Chondrocyte (in vitro differentiated cells): ENCODE measurements at regions not wholly inside any gene's neighbourhood (a gene's known extent, or its start where the extent isn't known, plus 50 kb on each side); places are given as distances from the start of the nearest gene placed in this dataset.

ENCODE experiments used
- DNase-seq: peaks from one replicate; pipeline ENCODE4 v3.0.0; 2021; ENCODE audit warnings: mixed read lengths, low spot score
- H3K27ac Mint-ChIP-seq: one replicate; pipeline ENCODE4 v1.8.0; 2021; ENCODE audit warnings: mild to moderate bottlenecking, moderate library complexity, mixed read lengths; ENCODE audit not compliant: unreplicated experiment
- H3K27me3 Mint-ChIP-seq: 2 replicates; pipeline ENCODE4 v1.8.0; 2021; ENCODE audit warnings: low read depth, mixed read lengths
- H3K36me3 Mint-ChIP-seq: 2 replicates; pipeline ENCODE4 v1.8.0; 2021; ENCODE audit warnings: low read depth, mixed read lengths
- H3K4me1 Mint-ChIP-seq: 2 replicates; pipeline ENCODE4 v1.8.0; 2021; ENCODE audit warnings: low read depth, mild to moderate bottlenecking, mixed read lengths
- H3K4me3 Mint-ChIP-seq: one replicate; pipeline ENCODE4 v1.8.0; 2021; ENCODE audit warnings: mild to moderate bottlenecking, moderate library complexity, mixed read lengths; ENCODE audit not compliant: unreplicated experiment
- H3K9me3 Mint-ChIP-seq: 2 replicates; pipeline ENCODE4 v1.8.0; 2021; ENCODE audit warnings: low read depth, mixed read lengths
- TF ChIP-seq, protein P1 (sequence below): fragments of 200-600 bp; sonication (generic); IDR thresholded peaks from 2 replicates; pipeline ENCODE4 v1.5.0; 2021; ENCODE audit warnings: antibody characterized with exemption, mild to moderate bottlenecking, moderate library complexity

DNA sequence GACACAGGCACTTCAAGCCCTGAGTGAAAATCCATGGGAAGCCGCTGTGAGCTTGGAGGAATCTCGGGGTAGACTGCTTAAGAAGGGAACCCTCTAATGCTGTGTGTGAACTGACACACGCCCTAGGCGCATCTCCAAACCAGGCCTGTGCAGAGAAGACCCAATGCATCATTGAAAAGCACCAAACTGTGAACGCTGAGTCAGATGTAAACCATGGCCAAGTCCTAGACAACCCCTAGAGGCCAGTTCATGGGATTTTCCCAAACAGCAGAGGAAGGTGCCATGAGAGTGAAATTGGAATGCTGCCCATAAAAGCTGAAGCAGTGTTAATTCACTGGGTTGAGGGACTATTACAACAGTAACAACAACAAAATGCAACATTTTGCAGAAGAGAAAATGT, 296.5 kb downstream of the SMOC2 start:
- DNase-seq = no peak
- Mint-ChIP-seq H3K36me3 (no peaks in the 10 kb centered on the region), H3K27me3 (no peaks in the 10 kb centered on the region), H3K27ac (no peak overlapping the region), H3K4me3 (no peak overlapping the region), H3K4me1 (peaks cover 11% of the 10 kb centered on the region), H3K9me3 (peaks cover 14% of the 10 kb centered on the region)
- TF ChIP-seq, protein P1, sequence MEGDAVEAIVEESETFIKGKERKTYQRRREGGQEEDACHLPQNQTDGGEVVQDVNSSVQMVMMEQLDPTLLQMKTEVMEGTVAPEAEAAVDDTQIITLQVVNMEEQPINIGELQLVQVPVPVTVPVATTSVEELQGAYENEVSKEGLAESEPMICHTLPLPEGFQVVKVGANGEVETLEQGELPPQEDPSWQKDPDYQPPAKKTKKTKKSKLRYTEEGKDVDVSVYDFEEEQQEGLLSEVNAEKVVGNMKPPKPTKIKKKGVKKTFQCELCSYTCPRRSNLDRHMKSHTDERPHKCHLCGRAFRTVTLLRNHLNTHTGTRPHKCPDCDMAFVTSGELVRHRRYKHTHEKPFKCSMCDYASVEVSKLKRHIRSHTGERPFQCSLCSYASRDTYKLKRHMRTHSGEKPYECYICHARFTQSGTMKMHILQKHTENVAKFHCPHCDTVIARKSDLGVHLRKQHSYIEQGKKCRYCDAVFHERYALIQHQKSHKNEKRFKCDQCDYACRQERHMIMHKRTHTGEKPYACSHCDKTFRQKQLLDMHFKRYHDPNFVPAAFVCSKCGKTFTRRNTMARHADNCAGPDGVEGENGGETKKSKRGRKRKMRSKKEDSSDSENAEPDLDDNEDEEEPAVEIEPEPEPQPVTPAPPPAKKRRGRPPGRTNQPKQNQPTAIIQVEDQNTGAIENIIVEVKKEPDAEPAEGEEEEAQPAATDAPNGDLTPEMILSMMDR = no peak

DNA sequence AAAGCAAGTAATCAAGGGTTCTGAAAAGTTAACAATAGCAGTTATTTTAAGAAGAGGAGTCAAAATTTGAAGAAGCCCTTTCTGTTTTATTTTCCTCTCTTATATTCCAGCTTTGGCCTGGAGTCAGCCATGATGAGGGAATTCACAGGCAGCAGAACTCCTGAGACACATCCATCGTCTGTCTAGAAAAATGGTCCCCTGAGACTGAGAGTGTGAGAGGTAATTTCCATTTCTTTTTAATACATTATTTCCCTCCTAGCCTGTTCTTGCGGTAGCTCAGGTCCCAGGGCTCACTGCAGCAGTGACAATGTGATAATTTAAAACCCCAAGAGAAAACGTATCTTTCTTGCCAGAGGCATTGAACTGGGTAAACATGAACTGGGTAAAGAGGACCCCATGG, 296.0 kb downstream of the SMOC2 start:
- TF ChIP-seq, protein P1 = no peak
- Mint-ChIP-seq H3K4me3 (no peak overlapping the region), H3K27ac (no peak overlapping the region), H3K36me3 (no peaks in the 10 kb centered on the region), H3K27me3 (no peaks in the 10 kb centered on the region), H3K4me1 (peaks cover 11% of the 10 kb centered on the region), H3K9me3 (peaks cover 14% of the 10 kb centered on the region)
- no peak for DNase-seq

DNA sequence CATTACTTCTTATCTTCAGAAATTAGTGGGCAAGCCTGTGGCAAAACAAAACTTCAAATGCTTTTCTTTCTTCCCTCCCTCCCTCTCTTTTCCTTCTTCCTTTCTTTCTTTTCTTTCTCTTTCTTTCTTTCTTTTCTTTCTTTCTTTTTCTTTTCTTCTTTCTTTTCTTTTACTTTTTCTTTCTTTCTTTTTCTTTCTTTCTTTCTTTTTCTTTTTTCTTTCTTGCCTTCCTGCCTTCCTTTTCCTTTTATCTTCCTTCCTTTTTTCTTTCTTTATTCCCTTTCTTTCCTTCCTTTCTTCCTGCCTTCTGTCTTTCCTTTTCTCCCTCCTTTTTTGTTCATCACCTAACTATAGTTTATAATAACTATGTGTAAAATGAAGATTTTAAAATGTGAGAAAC, 295.1 kb downstream of the SMOC2 start:
- H3K9me3 Mint-ChIP-seq = peaks cover 13% of the 10 kb centered on the region
- H3K27me3 Mint-ChIP-seq = peaks cover 2% of the 10 kb centered on the region
- H3K27ac Mint-ChIP-seq = no peak overlapping the region
- no peaks in the 10 kb centered on the region for H3K36me3 Mint-ChIP-seq
- no peak for DNase-seq
- H3K4me3 Mint-ChIP-seq = no peak overlapping the region
- TF ChIP-seq, protein P1 = no peak
- peaks cover 6% of the 10 kb centered on the region for H3K4me1 Mint-ChIP-seq

DNA sequence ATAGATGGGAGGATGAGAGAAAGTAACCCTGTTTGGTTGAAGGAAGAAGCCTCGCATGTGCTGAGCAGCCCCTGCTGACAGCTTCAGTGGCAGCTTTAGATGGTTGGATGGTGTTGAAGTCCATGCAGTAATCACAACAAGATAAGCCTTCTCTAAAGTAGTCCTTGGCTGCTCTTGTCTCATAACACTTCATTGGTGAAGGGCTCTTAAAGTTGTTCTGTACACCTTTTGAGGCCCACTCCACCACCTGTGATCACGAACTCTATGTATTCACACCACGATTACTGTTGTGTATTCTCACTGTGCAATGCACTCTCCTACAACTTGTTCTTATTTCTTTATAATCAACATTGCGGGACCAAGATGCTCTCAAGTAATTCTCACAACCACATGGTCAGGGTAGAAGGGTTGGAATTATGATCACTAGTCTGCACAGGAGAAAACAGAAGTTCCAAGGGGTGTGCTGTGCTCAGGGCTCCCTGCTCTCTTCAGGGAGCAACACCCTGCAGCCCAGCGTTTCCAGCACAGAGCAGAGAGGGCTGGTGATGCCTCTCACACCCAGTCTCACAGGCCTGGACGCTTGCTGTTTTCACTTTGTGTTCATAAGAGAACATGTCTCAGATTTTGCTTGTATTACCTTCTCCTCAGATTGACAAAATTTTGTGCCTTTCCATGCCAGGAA, 294.4 kb downstream of the SMOC2 start:
- DNase-seq = no peak
- peaks cover 10% of the 10 kb centered on the region for H3K9me3 Mint-ChIP-seq
- TF ChIP-seq, protein P1 = no peak
- H3K27me3 Mint-ChIP-seq = peaks cover 2% of the 10 kb centered on the region
- H3K36me3 Mint-ChIP-seq = no peaks in the 10 kb centered on the region
- no peak overlapping the region for H3K4me3 Mint-ChIP-seq
- H3K4me1 Mint-ChIP-seq = peaks cover 8% of the 10 kb centered on the region
- H3K27ac Mint-ChIP-seq = no peak overlapping the region

DNA sequence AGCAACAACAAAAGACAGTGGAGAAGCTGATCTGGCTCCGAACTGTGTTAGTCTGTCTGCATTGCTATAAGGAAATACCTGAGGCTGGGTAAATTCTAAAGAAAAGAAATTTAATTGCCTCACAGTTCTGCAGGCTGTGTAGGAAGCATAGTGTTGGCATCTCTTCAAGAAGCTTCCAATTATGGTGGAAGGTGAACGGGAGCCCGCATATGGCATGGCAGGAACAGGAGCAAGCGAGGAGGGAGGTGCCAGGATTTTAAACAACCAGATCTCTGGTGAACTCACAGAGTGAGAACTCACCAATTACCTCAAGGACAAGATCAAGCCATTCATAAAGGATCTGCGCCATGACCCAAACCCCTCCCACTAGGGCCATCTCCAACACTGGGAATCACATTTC, 293.5 kb downstream of the SMOC2 start:
- peaks cover 13% of the 10 kb centered on the region for H3K4me1 Mint-ChIP-seq
- no peak overlapping the region for H3K27ac Mint-ChIP-seq
- peaks cover 5% of the 10 kb centered on the region for H3K9me3 Mint-ChIP-seq
- no peak overlapping the region for H3K4me3 Mint-ChIP-seq
- TF ChIP-seq, protein P1 = no peak
- no peak for DNase-seq
- H3K27me3 Mint-ChIP-seq = peaks cover 2% of the 10 kb centered on the region
- no peaks in the 10 kb centered on the region for H3K36me3 Mint-ChIP-seq
